ENCODE measurements at regions not wholly inside any gene's neighbourhood (a gene's known extent, or its start where the extent isn't known, plus 50 kb on each side); places are given as distances from the start of the nearest gene placed in this dataset.
"Not testable (repeated sequence)": the region's sequence is repeated elsewhere in the genome, so short reads cannot be mapped to it uniquely, and the experiment has no call there.

DNA sequence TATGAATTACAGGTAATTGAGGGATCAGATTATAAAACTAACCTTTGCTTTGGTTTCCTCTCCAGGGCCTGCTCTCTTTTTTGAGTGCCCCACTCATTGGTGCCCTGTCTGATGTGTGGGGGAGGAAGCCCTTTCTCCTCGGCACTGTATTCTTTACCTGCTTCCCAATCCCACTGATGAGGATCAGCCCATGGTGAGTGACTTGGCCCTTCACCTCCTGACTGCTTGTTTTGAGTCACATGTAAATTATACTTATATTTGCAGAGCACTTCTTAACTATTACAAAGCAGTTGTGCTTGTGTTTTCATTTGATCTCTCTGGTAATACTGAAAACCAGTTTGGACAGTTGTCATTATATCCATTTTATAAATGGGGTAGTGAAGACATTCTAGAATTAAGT is 109.9 kb upstream of the NUTM2F start:
- CTCF ChIA-PET: interaction anchor here (0.6 kb wide), 1 partner anchor 33 kb away, joined by 3 read pairs; no protein-coding TSS in a partner anchor
- H3K36me3 Mint-ChIP-seq: peaks cover 12% of the 10 kb centered on the region

DNA sequence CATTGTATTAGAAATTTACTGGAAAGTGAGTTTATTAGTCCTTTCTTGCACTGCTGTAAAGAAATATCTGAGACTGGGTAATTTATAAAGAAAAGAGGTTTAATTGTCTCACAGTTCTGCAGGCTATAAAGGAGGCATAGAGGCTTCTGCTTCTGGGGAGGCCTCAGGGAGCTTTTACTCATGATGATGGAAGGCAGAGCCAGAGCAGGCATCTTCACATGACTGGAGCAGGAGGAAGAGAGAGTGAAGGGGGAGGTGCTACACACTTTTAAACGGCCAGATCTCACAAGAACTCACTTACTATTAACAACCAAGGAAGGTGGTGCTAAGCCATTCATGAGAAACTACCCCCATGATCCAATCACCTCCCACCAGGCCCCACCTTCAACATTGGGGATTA is 112.7 kb upstream of the NUTM2F start:
- H3K36me3 Mint-ChIP-seq: peaks cover 10% of the 10 kb centered on the region
- H3K4me3 Mint-ChIP-seq; H3K27ac Mint-ChIP-seq; CTCF ChIA-PET; ATAC-seq; H3K9me3 Mint-ChIP-seq (ENCODE audit: low read depth); DNase-seq; H3K4me1 Mint-ChIP-seq; H3K27me3 Mint-ChIP-seq: not testable (repeated sequence)

More for the DNA sequence above, 109.9 kb upstream of the NUTM2F start:
- H3K27me3 Mint-ChIP-seq; H3K9me3 Mint-ChIP-seq (ENCODE audit: low read depth); H3K27ac Mint-ChIP-seq; H3K4me1 Mint-ChIP-seq; ATAC-seq; DNase-seq; H3K4me3 Mint-ChIP-seq: not testable (repeated sequence)

DNA sequence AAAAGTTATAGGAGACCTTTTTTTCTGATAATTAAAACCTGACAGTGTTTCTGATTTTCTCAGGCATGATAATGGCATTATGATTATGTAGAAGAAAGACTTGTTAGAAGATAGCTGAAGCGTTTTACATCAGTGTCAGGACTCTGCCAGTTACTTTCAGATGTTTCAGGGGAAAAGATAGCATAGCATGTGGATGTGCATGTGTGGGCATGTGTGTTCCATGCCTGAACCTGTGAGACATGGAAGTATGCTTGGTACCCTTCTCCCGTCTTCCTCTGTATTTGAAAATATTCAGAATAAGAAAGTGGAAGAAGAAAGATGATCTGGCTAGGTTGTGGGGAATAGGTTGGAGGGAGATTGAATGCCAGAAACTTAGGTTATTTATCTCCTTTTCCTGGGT is 113.1 kb upstream of the PCAT7 start:
- Mint-ChIP-seq H3K27me3 (no peaks in the 10 kb centered on the region), H3K27ac (no peak overlapping the region), H3K4me1 (no peaks in the 10 kb centered on the region), H3K4me3 (no peak overlapping the region), H3K36me3 (peaks cover 16% of the 10 kb centered on the region), H3K9me3 (ENCODE audit: low read depth) (no peaks in the 10 kb centered on the region)
- ATAC-seq (no peak), DNase-seq (no peak)
- CTCF ChIA-PET: no interaction called here

DNA sequence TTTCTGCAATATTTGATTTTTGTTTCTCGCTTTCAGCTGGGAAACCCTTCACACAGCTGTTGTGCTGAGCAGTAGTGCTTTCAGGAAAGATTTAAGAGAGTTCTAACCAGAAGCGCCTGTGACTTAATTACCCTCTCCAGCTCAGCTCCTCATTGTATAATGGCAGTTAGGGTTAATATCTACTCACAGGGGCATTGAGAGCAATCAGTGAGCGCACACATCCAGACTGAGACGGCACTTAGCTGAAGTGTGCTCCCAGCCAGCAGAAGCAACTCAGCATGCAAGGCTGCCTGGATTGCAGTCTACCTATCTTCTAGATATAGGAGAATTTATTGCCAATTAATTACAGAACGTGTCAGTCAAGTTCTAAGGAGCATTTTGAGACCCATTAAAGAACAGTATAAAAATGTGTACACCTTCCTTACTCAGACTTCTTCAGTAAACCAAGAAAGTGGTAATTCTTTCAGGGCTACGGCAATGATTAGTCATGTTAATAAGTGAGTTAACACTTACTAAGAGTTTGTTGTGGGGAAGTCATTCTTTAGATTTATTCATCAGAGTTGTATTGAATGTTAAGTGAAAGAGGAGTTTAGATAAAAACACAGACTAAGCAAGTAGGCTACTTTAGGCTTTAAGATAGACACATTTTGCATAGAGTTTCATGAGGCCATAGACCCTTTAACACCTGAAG is 111.7 kb upstream of the PCAT7 start:
- no peaks in the 10 kb centered on the region for H3K9me3 Mint-ChIP-seq (ENCODE audit: low read depth)
- no peaks in the 10 kb centered on the region for H3K4me1 Mint-ChIP-seq
- no peak overlapping the region for H3K4me3 Mint-ChIP-seq
- no peaks in the 10 kb centered on the region for H3K27me3 Mint-ChIP-seq
- DNase-seq (no peak), ATAC-seq (no peak)
- H3K36me3 Mint-ChIP-seq: peaks cover 22% of the 10 kb centered on the region
- H3K27ac Mint-ChIP-seq: no peak overlapping the region
- CTCF ChIA-PET: no interaction called here

DNA sequence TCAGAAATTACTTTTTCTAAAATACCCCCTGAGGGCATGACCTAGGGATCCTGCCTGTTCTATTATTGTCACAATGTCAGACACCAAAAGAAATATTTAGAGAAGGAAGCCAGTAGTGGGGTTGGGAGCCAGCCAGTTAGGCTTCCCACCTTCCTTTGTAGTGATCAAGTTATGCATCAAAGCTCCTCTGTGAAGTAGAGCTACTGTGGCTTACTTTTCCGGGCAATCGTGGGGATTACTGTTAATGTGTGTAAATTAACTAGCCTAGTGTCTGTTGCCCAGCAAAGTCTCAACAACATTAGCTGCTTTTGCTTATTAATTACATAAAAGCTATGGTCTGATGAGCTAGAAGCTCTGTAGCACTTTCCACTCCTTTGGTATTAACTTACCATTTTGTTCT is 109.0 kb upstream of the PCAT7 start:
- no peak overlapping the region for H3K4me3 Mint-ChIP-seq
- no peak overlapping the region for H3K27ac Mint-ChIP-seq

DNA sequence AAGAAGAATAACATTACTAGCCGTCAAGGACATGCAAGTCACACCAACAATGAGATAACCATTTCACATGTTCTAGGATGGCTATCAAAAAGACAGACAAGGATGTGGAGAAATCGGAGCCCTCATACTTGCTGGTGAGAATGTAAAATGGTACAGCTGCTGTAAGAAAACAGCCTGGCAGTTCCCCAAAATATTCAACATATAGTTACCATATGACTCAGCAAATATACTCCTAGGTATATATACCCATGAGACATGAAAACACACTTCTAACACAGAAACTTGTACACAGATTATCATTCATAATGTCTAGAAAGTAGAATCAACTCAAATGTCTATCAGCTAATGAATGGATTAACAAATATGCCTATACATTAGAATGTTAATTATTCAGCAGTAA is 105.4 kb upstream of the PCAT7 start:
- Mint-ChIP-seq H3K27ac (peak overlapping the region; percentile 42), H3K27me3 (no peaks in the 10 kb centered on the region), H3K4me1 (no peaks in the 10 kb centered on the region), H3K9me3 (ENCODE audit: low read depth) (no peaks in the 10 kb centered on the region), H3K4me3 (no peak overlapping the region), H3K36me3 (peaks cover 40% of the 10 kb centered on the region)
- no peak for ATAC-seq
- CTCF ChIA-PET: no interaction called here
- DNase-seq: no peak

More for the DNA sequence above, 109.0 kb upstream of the PCAT7 start:
- no peak for ATAC-seq
- Mint-ChIP-seq H3K27me3 (no peaks in the 10 kb centered on the region), H3K9me3 (ENCODE audit: low read depth) (no peaks in the 10 kb centered on the region), H3K4me1 (no peaks in the 10 kb centered on the region), H3K36me3 (peaks cover 36% of the 10 kb centered on the region)
- CTCF ChIA-PET: no interaction called here
- DNase-seq: no peak

DNA sequence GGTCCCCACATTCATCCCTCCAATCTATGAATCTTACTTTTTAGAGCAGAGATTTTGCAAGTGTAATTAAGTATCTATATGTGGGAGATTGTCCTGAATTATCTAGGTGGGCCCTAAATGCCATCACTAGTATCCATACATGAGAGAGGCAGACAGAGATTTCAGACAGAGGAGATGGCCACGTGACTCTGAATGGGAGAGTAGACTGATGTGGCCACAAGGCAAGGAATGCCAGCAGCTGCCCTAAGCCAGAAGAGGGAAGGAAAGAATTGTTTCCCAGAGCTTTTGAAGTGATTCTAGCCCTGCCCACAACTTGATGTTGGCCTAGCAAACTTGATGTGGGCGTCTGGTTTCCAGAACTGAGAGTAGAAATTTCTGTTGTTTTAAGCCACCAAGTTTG is 90.1 kb upstream of the PCAT7 start:
- H3K4me1 Mint-ChIP-seq: no peaks in the 10 kb centered on the region
- H3K9me3 Mint-ChIP-seq (ENCODE audit: low read depth): peaks cover 24% of the 10 kb centered on the region
- no peaks in the 10 kb centered on the region for H3K27me3 Mint-ChIP-seq
- no peak overlapping the region for H3K4me3 Mint-ChIP-seq
- ATAC-seq: no peak
- no peak for DNase-seq
- CTCF ChIA-PET: no interaction called here
- no peak overlapping the region for H3K27ac Mint-ChIP-seq
- H3K36me3 Mint-ChIP-seq: peaks cover 49% of the 10 kb centered on the region

DNA sequence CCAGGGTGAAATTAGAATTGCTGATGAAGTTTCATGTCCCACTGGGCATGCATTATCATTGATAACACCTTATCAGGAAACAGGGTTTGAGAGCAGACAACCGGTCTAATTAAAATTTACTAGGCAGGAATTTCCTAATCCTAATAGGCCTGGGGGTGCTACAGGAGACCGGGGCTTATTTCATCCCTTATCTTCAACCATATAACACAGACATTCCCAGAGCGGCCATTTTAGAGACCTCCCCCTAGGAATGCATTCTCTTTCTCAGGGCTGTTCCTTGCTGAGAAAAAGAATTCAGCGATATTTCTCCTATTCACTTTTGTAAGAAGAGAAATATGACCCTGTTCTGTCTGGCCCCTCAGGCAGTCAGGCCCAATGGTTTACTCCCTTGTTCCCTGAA is 82.8 kb upstream of the PCAT7 start:
- H3K27ac Mint-ChIP-seq, CTCF ChIA-PET, DNase-seq, H3K36me3 Mint-ChIP-seq, H3K4me3 Mint-ChIP-seq, ATAC-seq, H3K4me1 Mint-ChIP-seq: not testable (repeated sequence)
- Mint-ChIP-seq H3K27me3 (peaks cover 19% of the 10 kb centered on the region), H3K9me3 (ENCODE audit: low read depth) (peaks cover 13% of the 10 kb centered on the region)

DNA sequence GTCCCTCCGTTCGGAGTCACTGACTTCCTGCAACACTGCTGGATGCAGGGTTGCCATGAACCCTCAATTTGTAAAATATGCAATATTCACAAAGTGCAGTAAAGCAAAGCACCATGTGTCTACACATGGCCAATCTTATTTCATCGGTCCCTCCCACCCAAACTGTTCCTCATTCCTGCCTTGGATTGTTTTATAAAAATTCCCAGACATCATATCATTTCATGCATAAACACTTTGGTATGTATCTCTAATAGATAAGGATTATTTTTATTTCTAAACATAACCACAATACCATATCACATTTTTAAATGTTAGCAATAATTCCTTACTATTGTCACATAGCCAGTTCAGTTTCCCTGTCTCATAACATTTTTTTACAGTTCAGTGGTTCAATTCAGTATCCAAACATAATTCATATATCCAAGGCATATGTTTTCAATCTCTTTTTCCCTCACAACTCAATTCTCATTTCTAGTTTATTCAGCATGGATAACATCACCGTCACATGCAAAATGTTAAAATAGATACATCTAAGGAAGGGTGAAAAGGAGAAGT is 82.0 kb upstream of the PCAT7 start:
- H3K4me3 Mint-ChIP-seq: no peak overlapping the region
- H3K27ac Mint-ChIP-seq: no peak overlapping the region
- DNase-seq: no peak
- no peak for ATAC-seq
- peaks cover 10% of the 10 kb centered on the region for H3K9me3 Mint-ChIP-seq (ENCODE audit: low read depth)
- peaks cover 2% of the 10 kb centered on the region for H3K36me3 Mint-ChIP-seq
- peaks cover 24% of the 10 kb centered on the region for H3K27me3 Mint-ChIP-seq
- no peaks in the 10 kb centered on the region for H3K4me1 Mint-ChIP-seq
- CTCF ChIA-PET: no interaction called here

DNA sequence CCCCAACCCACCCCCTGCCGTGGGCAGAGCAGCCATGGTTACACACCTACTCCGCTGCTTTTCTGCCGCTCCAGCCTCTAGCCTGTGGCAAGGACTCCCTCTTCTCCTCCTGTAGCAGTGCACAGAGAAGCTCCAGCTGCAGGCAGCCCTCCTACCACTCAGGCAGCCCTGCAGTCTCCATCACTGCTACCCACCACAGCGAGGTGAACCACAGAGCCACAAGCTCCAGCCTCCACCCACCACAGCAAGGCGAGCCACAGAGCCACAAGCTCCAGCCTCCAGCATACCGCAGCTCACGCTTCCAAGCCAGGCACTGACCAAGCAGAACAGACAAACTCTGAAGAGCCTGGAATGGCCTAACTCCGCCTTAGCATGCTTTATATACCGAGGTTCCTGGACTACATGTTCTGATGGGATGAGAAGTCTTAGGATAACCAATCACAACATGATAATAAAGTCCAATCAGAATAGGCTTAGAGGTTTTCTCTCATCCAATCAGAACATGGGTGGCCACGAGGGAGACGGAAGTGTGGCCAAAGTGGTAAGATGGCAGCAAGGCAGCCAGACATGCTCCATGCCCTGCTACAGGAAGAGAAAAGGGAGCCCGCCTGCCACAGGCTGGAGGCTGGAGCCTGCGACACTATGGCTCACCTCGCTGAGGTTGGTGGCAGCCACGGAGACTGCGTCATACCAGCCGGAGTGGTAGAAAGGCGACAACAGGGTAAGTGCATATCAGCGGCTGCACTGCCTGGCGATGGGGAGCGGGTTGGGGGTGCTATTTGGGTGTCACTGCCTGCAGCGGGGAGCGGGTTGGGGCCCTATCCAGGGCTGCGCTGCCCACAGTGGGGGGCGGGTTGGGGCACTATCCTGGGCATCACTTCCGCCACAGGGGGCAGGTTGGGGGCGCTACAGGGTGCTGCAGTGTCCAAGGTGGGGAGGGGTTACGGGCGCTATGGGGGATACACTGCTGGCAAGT is 75.8 kb upstream of the PCAT7 start:
- H3K4me1 Mint-ChIP-seq: peaks cover 3% of the 10 kb centered on the region
- no peaks in the 10 kb centered on the region for H3K36me3 Mint-ChIP-seq
- H3K27ac Mint-ChIP-seq: no peak overlapping the region
- H3K27me3 Mint-ChIP-seq: peaks cover 28% of the 10 kb centered on the region
- DNase-seq: no peak
- no peak overlapping the region for H3K4me3 Mint-ChIP-seq
- no peaks in the 10 kb centered on the region for H3K9me3 Mint-ChIP-seq (ENCODE audit: low read depth)
- ATAC-seq: no peak
- CTCF ChIA-PET: no interaction called here

DNA sequence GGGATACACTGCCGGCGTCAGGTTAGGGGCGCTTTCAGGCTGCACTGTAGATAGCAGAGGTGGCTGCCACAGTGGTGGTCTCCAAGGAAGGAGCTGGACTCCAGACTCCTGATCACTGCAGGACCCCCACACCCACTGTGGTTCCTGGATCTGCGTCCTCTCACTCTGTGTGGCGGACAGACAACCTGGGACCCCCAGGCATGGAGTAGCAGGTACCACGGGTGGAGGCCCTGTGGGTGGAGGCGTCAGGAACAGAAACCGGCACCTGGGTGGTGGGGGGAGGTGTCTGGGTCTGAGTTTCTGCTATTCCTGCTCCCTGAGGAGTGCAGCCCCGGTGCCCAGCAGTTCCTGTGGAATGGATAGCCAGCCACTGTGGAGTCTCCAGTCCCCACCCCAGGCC is 75.1 kb upstream of the PCAT7 start:
- Mint-ChIP-seq H3K27me3 (peaks cover 24% of the 10 kb centered on the region), H3K4me1 (peaks cover 3% of the 10 kb centered on the region), H3K27ac (no peak overlapping the region), H3K4me3 (no peak overlapping the region), H3K9me3 (ENCODE audit: low read depth) (no peaks in the 10 kb centered on the region), H3K36me3 (no peaks in the 10 kb centered on the region)
- ATAC-seq: no peak
- DNase-seq: no peak
- CTCF ChIA-PET: no interaction called here

DNA sequence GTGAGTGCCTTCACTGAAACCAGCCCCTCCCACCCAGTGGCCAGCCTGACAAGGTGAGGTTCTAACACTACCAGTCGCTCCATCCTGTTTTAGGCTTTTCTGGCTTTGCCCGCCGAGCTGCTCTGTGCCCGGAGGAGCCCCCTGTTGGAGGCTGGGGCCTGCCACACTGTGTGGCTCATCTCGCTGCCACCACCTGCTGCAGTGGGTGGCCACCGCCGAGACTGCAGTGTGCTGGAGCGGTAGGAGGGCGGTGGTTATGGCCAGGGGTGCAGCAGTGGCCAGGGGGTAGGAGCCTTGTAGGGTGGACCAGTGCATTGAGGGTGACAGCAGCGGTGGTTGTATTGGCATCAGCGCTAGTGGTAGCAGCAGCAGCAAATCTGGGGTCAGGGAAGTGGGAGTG is 74.7 kb upstream of the PCAT7 start:
- Mint-ChIP-seq H3K9me3 (ENCODE audit: low read depth) (no peaks in the 10 kb centered on the region), H3K36me3 (no peaks in the 10 kb centered on the region), H3K4me1 (peaks cover 3% of the 10 kb centered on the region), H3K27me3 (peaks cover 21% of the 10 kb centered on the region), H3K27ac (no peak overlapping the region), H3K4me3 (no peak overlapping the region)
- no peak for ATAC-seq
- CTCF ChIA-PET: no interaction called here
- DNase-seq: no peak

DNA sequence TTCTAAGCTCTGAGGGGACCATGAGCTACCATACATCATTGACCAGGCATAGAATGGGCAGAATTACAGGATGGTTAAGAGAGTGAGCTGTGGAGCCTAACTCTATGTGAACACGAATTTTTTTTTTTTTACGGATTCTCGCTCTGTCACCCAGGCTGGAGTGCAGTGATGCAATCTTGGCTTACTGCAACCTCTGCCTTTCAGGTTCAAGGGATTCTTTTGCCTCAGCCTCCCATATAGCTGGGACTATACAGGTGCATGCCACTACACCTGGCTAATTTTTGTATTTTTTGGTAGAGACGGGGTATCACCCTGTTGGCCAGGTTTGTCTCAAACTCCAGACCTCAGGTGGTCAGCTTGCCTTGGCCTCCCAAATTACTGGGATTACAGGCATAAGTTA is 72.8 kb upstream of the PCAT7 start:
- Mint-ChIP-seq H3K27ac (no peak overlapping the region), H3K9me3 (ENCODE audit: low read depth) (no peaks in the 10 kb centered on the region), H3K27me3 (peaks cover 9% of the 10 kb centered on the region), H3K36me3 (no peaks in the 10 kb centered on the region), H3K4me3 (no peak overlapping the region), H3K4me1 (peaks cover 3% of the 10 kb centered on the region)
- DNase-seq (no peak), ATAC-seq (no peak)
- CTCF ChIA-PET: no interaction called here

DNA sequence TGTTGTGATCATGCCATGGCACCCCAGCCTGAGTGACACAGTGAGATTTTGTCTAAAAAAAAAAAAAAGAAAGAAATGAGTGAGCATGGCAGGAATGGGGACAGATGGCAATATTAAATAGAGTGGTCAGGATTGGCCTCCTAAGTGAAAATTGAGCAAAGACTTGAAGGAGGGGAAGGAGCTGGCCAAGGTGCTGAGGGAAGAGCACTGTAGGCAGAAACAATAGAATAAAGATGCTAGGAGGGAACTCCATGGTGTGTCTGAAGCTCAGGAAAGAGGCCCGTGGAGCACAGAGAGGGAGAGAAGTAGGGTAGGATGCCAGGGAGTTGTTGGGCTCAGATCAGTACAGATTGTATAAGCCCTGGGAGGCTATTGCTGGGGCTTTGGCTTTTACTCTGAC is 64.4 kb upstream of the PCAT7 start:
- CTCF ChIA-PET: no interaction called here
- peaks cover 20% of the 10 kb centered on the region for H3K27me3 Mint-ChIP-seq

More for the DNA sequence above, 64.4 kb upstream of the PCAT7 start:
- Mint-ChIP-seq H3K4me3 (no peak overlapping the region), H3K4me1 (no peaks in the 10 kb centered on the region), H3K9me3 (ENCODE audit: low read depth) (no peaks in the 10 kb centered on the region), H3K27ac (no peak overlapping the region), H3K36me3 (no peaks in the 10 kb centered on the region)
- no peak for DNase-seq
- no peak for ATAC-seq
